ENCODE measurements at regions not wholly inside any gene's neighbourhood (a gene's known extent, or its start where the extent isn't known, plus 50 kb on each side); places are given as distances from the start of the nearest gene placed in this dataset.

DNA sequence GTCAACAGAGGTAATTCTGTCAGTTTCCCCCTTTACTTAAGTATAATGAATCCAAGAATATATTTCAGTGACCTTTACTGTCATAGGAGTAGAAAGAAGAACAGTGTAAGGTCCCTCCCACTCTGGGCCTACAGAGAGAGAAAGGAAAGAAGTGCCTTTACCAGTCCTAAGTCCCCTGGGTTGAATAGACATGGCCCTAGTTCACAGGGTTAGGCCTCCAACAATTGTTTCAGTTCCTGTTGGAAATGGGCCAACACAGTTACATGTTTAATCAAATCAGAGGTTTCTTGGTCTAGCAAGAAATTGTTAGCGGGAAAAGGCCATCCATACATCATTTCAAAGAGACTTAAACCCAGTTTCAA is 605.6 kb downstream of the MTRR start:
- H3K27ac Mint-ChIP-seq (ENCODE audit: unreplicated experiment): no peak overlapping the region
- no peaks in the 10 kb centered on the region for H3K4me1 Mint-ChIP-seq (ENCODE audit: low read depth, unreplicated experiment)
- H3K4me3 Mint-ChIP-seq (ENCODE audit: unreplicated experiment): no peak overlapping the region
- TF ChIP-seq CTCF (IDR thresholded peaks at IDR 0.05; ENCODE audit: partially characterized antibody, unreplicated experiment): no peak
- H3K36me3 Mint-ChIP-seq (ENCODE audit: unreplicated experiment): peaks cover 21% of the 10 kb centered on the region
- no peaks in the 10 kb centered on the region for H3K27me3 Mint-ChIP-seq (ENCODE audit: unreplicated experiment)
- DNase-seq: no peak
- peaks cover 3% of the 10 kb centered on the region for H3K9me3 Mint-ChIP-seq (ENCODE audit: unreplicated experiment)

DNA sequence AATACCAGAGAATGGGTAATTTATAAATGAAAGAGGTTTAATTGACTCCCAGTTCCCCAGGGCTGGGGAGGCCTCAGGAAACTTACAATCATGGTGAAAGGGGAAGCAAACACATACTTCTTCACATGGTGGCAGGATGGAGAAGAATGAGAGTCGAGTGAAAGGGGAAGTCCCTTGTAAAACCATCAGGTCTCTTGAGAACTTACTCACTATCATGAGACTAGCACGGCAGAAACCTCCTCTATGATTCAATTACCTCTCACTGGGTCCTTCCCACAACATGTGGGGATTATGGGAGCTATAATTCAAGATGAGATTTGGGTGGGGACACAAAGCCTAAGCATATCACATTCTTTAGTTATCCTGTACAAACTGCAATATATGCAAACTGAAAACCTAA is 609.4 kb downstream of the MTRR start:
- no peak for DNase-seq
- peaks cover 4% of the 10 kb centered on the region for H3K36me3 Mint-ChIP-seq (ENCODE audit: unreplicated experiment)
- no peaks in the 10 kb centered on the region for H3K4me1 Mint-ChIP-seq (ENCODE audit: low read depth, unreplicated experiment)
- no peaks in the 10 kb centered on the region for H3K27me3 Mint-ChIP-seq (ENCODE audit: unreplicated experiment)
- no peaks in the 10 kb centered on the region for H3K9me3 Mint-ChIP-seq (ENCODE audit: unreplicated experiment)
- H3K4me3 Mint-ChIP-seq (ENCODE audit: unreplicated experiment): no peak overlapping the region
- TF ChIP-seq CTCF (IDR thresholded peaks at IDR 0.05; ENCODE audit: partially characterized antibody, unreplicated experiment): no peak
- no peak overlapping the region for H3K27ac Mint-ChIP-seq (ENCODE audit: unreplicated experiment)

GRCh38 chr5:8481007-8481406 is 612.1 kb downstream of the MTRR start:
- no peak overlapping the region for H3K27ac Mint-ChIP-seq (ENCODE audit: unreplicated experiment)
- TF ChIP-seq CTCF (IDR thresholded peaks at IDR 0.05; ENCODE audit: partially characterized antibody, unreplicated experiment): no peak
- DNase-seq: no peak
- no peaks in the 10 kb centered on the region for H3K36me3 Mint-ChIP-seq (ENCODE audit: unreplicated experiment)
- no peaks in the 10 kb centered on the region for H3K9me3 Mint-ChIP-seq (ENCODE audit: unreplicated experiment)
- H3K27me3 Mint-ChIP-seq (ENCODE audit: unreplicated experiment): no peaks in the 10 kb centered on the region
- H3K4me3 Mint-ChIP-seq (ENCODE audit: unreplicated experiment): no peak overlapping the region
- H3K4me1 Mint-ChIP-seq (ENCODE audit: low read depth, unreplicated experiment): no peaks in the 10 kb centered on the region

- H3K27ac Mint-ChIP-seq (ENCODE audit: unreplicated experiment): no peak overlapping the region
- no peak for DNase-seq
- peaks cover 11% of the 10 kb centered on the region for H3K36me3 Mint-ChIP-seq (ENCODE audit: unreplicated experiment)
- TF ChIP-seq CTCF (IDR thresholded peaks at IDR 0.05; ENCODE audit: partially characterized antibody, unreplicated experiment): no peak
- no peaks in the 10 kb centered on the region for H3K9me3 Mint-ChIP-seq (ENCODE audit: unreplicated experiment)
- H3K4me3 Mint-ChIP-seq (ENCODE audit: unreplicated experiment): no peak overlapping the region
- H3K4me1 Mint-ChIP-seq (ENCODE audit: low read depth, unreplicated experiment): no peaks in the 10 kb centered on the region
- no peaks in the 10 kb centered on the region for H3K27me3 Mint-ChIP-seq (ENCODE audit: unreplicated experiment)
Measured at GRCh38 chr5:8491254-8491653, 622.3 kb downstream of the MTRR start.

DNA sequence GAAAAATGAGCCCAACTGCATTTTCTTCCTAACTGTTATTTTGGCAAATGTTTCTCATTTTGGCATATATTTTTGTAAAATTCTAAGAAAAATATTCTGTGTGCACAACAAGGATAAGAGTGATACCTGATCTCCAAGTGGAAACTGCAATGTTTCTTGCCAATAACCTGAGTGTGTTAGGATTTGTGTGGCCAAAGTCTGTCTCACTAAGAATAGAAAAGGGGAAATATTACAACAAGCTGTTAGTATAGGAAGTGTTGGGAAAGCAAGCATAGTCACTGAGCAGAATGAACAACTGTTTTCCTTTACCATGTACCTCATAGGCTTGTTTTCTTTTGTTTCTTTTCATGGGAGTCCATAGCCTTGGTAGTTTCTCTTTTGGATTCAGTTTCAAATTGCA is 624.2 kb downstream of the MTRR start:
- Mint-ChIP-seq H3K36me3 (ENCODE audit: unreplicated experiment) (peaks cover 22% of the 10 kb centered on the region), H3K27me3 (ENCODE audit: unreplicated experiment) (peaks cover 3% of the 10 kb centered on the region), H3K9me3 (ENCODE audit: unreplicated experiment) (peaks cover 6% of the 10 kb centered on the region), H3K4me1 (ENCODE audit: low read depth, unreplicated experiment) (no peaks in the 10 kb centered on the region), H3K27ac (ENCODE audit: unreplicated experiment) (no peak overlapping the region), H3K4me3 (ENCODE audit: unreplicated experiment) (no peak overlapping the region)
- no peak for DNase-seq
- TF ChIP-seq CTCF (IDR thresholded peaks at IDR 0.05; ENCODE audit: partially characterized antibody, unreplicated experiment): no peak
